Mucosa of descending colon (tissue), 3 donors: ENCODE measurements at regions not wholly inside any gene's neighbourhood (a gene's known extent, or its start where the extent isn't known, plus 50 kb on each side); places are given as distances from the start of the nearest gene placed in this dataset.

Experiments used
- ATAC-seq: fragments of 200-7000 bp; cut with Tn5 transposase; one replicate; pipeline ENCODE4 v1.9.1; 2020; ENCODE audit warnings: mild to moderate bottlenecking, moderate library complexity
- DNase-seq, 3 donors: peaks; one replicate each; pipeline ENCODE4 v3.0.0-alpha.2; 2020
- H3K36me3 ChIP-seq: fragments of 200-600 bp; one replicate; pipeline ENCODE4 v1.8.0; 2021; ENCODE audit warnings: low read depth, mild to moderate bottlenecking
- H3K4me1 ChIP-seq: fragments of 200-600 bp; one replicate; pipeline ENCODE4 v1.8.0; 2021; ENCODE audit warnings: low read depth, mild to moderate bottlenecking
- H3K4me3 ChIP-seq: fragments of 200-600 bp; one replicate; pipeline ENCODE4 v1.8.0; 2021; ENCODE audit warnings: mild to moderate bottlenecking
- H3K9me3 ChIP-seq: fragments of 200-600 bp; one replicate; pipeline ENCODE4 v1.8.0; 2021; ENCODE audit warnings: mild to moderate bottlenecking
- intact Hi-C, 2 donors: fragments of 100-400 bp; cut with DNase I in 1 of 2; cut with micrococcal nuclease in 1 of 2; formaldehyde crosslinking; loops; one replicate each; pipeline versions ENCODE4 v1.11.0 to v1.11.1; 2022; cut with DNase I, micrococcal nuclease
- TF ChIP-seq, protein P1 (sequence below): fragments of 200-600 bp; IDR thresholded peaks from one replicate; pipeline ENCODE4 v1.8.0; 2022; ENCODE audit warnings: antibody characterized with exemption, mild to moderate bottlenecking
- donor health status: DM: no; HTN: no; CAD: no; lungs with moderate emphysema.
- donor health status: DM: no; HTN: no; CAD: no.
- donor health status: DM: no; HTN: yes; CAD: no.

- DNase-seq: no peak
- TF ChIP-seq, protein P1, sequence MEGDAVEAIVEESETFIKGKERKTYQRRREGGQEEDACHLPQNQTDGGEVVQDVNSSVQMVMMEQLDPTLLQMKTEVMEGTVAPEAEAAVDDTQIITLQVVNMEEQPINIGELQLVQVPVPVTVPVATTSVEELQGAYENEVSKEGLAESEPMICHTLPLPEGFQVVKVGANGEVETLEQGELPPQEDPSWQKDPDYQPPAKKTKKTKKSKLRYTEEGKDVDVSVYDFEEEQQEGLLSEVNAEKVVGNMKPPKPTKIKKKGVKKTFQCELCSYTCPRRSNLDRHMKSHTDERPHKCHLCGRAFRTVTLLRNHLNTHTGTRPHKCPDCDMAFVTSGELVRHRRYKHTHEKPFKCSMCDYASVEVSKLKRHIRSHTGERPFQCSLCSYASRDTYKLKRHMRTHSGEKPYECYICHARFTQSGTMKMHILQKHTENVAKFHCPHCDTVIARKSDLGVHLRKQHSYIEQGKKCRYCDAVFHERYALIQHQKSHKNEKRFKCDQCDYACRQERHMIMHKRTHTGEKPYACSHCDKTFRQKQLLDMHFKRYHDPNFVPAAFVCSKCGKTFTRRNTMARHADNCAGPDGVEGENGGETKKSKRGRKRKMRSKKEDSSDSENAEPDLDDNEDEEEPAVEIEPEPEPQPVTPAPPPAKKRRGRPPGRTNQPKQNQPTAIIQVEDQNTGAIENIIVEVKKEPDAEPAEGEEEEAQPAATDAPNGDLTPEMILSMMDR: no peak
- intact Hi-C loops: no loop called here
- no peak overlapping the region for H3K4me3 ChIP-seq
- H3K9me3 ChIP-seq: no peaks in the 10 kb centered on the region
- no peaks in the 10 kb centered on the region for H3K4me1 ChIP-seq
- ATAC-seq: no peak
- no peaks in the 10 kb centered on the region for H3K36me3 ChIP-seq
Measured at GRCh38 chr13:73850104-73850873, 283.9 kb downstream of the KLF12 start.

DNA sequence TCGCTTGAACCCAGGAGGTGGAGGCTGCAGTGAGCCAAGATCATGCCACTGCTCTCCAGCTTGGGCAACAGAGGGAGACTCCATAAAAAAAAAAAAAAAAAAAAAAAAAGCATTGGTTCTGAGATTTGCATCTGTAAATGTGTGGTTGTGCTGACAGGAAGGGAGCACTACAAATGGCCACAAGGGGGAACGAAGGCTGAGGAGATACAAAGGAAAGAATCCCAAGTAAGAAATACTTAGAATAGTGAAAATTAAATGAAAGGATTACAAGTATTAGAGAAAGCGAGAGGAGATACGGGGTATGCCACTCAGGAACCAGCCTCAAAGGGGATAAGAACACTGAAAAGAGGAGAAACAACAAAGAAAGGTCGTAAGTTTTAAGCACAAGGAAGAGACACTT lies 284.9 kb downstream of the KLF12 start:
- no peak overlapping the region for H3K4me3 ChIP-seq
- intact Hi-C loops: no loop called here
- TF ChIP-seq, protein P1: no peak
- no peaks in the 10 kb centered on the region for H3K36me3 ChIP-seq
- ATAC-seq (peak; percentile 45), DNase-seq (peak in 1 of 3 donors; percentile 50)
- no peaks in the 10 kb centered on the region for H3K4me1 ChIP-seq
- H3K9me3 ChIP-seq: no peaks in the 10 kb centered on the region

DNA sequence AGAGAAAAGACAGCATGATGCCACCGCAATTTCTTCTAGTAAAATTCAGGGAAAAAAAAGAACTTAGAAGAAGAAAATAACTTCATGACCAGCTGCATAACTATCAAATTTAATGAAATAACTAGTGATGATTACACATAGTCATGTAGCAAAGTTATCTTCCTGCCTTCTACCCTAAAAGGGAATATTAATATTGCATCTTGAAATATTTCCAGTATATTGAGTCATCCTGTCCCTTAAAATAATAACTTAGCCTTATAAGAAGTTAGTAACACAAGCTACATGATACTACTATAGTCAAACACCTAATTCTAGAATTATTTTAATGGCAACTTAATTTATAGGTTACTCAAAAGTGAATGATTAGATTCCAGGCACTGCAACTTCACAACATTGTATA lies 289.2 kb downstream of the KLF12 start:
- Histone ChIP-seq H3K4me1 (no peaks in the 10 kb centered on the region), H3K36me3 (no peaks in the 10 kb centered on the region), H3K9me3 (no peaks in the 10 kb centered on the region), H3K4me3 (no peak overlapping the region)
- DNase-seq (no peak), ATAC-seq (no peak)
- TF ChIP-seq, protein P1: no peak
- intact Hi-C loops: no loop called here

GRCh38 chr13:73842626-73843025 lies 291.6 kb downstream of the KLF12 start:
- Histone ChIP-seq H3K36me3 (no peaks in the 10 kb centered on the region), H3K4me1 (no peaks in the 10 kb centered on the region), H3K9me3 (no peaks in the 10 kb centered on the region), H3K4me3 (no peak overlapping the region)
- DNase-seq (no peak), ATAC-seq (no peak)
- TF ChIP-seq, protein P1: no peak
- intact Hi-C loops: no loop called here

GRCh38 chr13:73842184-73842583 lies 292.0 kb downstream of the KLF12 start:
- Histone ChIP-seq H3K4me3 (no peak overlapping the region), H3K9me3 (no peaks in the 10 kb centered on the region), H3K4me1 (no peaks in the 10 kb centered on the region), H3K36me3 (no peaks in the 10 kb centered on the region)
- DNase-seq (no peak), ATAC-seq (no peak)
- TF ChIP-seq, protein P1: no peak
- intact Hi-C loops: no loop called here

DNA sequence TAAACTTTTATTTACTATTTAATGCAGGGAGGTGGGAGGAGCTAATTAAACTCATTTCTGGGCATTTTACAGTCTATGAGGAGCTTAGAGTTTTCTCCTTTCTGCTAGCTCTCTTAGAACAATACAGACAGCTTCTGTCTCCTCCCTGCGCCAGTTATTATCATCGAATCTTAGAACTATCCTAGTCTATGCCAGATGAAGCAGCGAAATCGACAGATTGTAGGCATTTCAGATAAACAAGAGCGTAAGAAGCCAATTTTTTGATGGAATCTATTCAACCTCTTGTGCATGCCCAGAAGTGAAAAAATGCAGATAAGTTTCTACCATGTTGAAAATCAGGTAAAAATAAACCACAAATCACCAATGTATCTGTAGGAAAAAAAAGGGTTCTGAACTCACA lies 297.1 kb downstream of the KLF12 start:
- Histone ChIP-seq H3K36me3 (no peaks in the 10 kb centered on the region), H3K4me1 (no peaks in the 10 kb centered on the region), H3K9me3 (no peaks in the 10 kb centered on the region), H3K4me3 (no peak overlapping the region)
- intact Hi-C loops: loop anchor here in 1 of 2 donors (10.0 kb wide), 1 partner anchor 448 kb away; no protein-coding TSS in a partner anchor
- no peak for DNase-seq
- TF ChIP-seq, protein P1: no peak
- ATAC-seq: no peak
